Upper lobe of right lung (tissue), 1 donor: ENCODE measurements at regions not wholly inside any gene's neighbourhood (a gene's known extent, or its start where the extent isn't known, plus 50 kb on each side); places are given as distances from the start of the nearest gene placed in this dataset.

Source experiments
- ATAC-seq: fragments of 200-7000 bp; cut with Tn5 transposase; one replicate; pipeline ENCODE4 v1.9.1; 2020; ENCODE audit warnings: mild to moderate bottlenecking, moderate library complexity
- DNase-seq: peaks from one replicate; pipeline ENCODE4 v3.0.0-alpha.2; 2020
- H3K27ac ChIP-seq: fragments of 200-600 bp; one replicate; pipeline ENCODE4 v1.8.0; 2022
- H3K27me3 ChIP-seq: fragments of 200-600 bp; one replicate; pipeline ENCODE4 v1.8.0; 2022; ENCODE audit warnings: mild to moderate bottlenecking
- H3K36me3 ChIP-seq: fragments of 200-600 bp; one replicate; pipeline ENCODE4 v1.8.0; 2022
- H3K4me1 ChIP-seq: fragments of 200-600 bp; one replicate; pipeline ENCODE4 v1.8.0; 2022
- H3K4me3 ChIP-seq: fragments of 200-600 bp; one replicate; pipeline ENCODE4 v1.8.0; 2022; ENCODE audit warnings: mild to moderate bottlenecking
- H3K9me3 ChIP-seq: fragments of 200-600 bp; one replicate; pipeline ENCODE4 v1.8.0; 2022
- intact Hi-C: fragments of 100-400 bp; cut with DNase I; formaldehyde crosslinking; loops from one replicate; pipeline ENCODE4 v1.11.0; 2022
- TF ChIP-seq, protein P1 (sequence below): fragments of 200-600 bp; IDR thresholded peaks from one replicate; pipeline ENCODE4 v1.8.0; 2022; ENCODE audit warnings: antibody characterized with exemption
- donor health status: DM: no; HTN: yes; CAD: no; lungs with severe emphysema.

DNA sequence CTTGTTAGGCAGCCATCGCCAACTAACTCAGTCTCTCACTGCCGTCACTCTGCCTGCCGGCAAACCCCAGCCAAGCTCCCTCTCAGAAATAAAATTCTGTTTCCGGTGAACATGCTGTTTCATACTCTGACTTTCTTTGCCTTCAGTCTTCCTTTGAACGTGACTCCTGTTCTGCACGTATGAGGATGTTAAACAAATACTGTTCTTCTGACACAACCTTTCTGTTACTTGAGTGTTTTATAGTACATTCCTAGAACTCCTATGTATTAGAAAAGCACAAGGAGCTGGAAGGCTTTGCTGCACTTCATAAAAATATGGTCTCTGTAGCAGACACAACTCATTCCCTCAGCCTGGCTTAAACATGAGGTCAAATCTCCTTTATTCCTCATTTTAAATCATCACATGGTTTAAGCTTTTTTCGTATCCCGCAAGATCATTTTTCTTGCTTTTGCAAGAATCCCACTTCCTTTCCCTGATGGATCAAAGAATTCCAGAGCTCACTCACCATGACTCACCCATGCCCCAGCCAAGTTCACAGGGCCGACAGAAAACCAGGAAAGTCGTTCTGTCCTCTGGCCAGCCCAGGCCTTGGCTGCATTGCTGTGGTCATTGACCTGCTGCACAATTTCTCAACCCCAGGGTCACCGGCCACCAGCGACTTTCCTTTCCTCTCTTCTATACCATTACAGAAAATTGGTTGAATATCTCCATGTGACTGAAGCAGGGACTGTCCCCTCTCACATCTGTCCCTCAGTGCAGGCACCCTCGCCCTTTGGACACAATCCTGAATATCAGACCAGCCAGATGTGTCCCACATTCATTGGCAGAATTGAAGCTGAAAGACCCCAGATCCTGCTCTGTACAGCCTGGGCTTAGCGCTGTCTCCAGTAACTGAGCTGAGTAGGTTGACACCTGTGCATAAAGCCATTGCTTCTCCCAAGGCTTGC is 183.1 kb upstream of the ARL4C start:
- Histone ChIP-seq H3K4me1 (peaks cover 7% of the 10 kb centered on the region), H3K36me3 (no peaks in the 10 kb centered on the region), H3K9me3 (no peaks in the 10 kb centered on the region), H3K27ac (no peak overlapping the region), H3K4me3 (no peak overlapping the region), H3K27me3 (no peaks in the 10 kb centered on the region)
- intact Hi-C loops, result no loop called here
- ATAC-seq, result peak; percentile 73
- DNase-seq, result no peak
- TF ChIP-seq, protein P1, sequence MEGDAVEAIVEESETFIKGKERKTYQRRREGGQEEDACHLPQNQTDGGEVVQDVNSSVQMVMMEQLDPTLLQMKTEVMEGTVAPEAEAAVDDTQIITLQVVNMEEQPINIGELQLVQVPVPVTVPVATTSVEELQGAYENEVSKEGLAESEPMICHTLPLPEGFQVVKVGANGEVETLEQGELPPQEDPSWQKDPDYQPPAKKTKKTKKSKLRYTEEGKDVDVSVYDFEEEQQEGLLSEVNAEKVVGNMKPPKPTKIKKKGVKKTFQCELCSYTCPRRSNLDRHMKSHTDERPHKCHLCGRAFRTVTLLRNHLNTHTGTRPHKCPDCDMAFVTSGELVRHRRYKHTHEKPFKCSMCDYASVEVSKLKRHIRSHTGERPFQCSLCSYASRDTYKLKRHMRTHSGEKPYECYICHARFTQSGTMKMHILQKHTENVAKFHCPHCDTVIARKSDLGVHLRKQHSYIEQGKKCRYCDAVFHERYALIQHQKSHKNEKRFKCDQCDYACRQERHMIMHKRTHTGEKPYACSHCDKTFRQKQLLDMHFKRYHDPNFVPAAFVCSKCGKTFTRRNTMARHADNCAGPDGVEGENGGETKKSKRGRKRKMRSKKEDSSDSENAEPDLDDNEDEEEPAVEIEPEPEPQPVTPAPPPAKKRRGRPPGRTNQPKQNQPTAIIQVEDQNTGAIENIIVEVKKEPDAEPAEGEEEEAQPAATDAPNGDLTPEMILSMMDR, result no peak

GRCh38 chr2:234679301-234679740 is 182.4 kb upstream of the ARL4C start:
- intact Hi-C loops, result no loop called here
- no peaks in the 10 kb centered on the region for H3K9me3 ChIP-seq
- no peaks in the 10 kb centered on the region for H3K36me3 ChIP-seq
- no peak for DNase-seq
- no peak overlapping the region for H3K4me3 ChIP-seq
- H3K4me1 ChIP-seq, result peaks cover 7% of the 10 kb centered on the region
- ATAC-seq, result no peak
- H3K27ac ChIP-seq, result no peak overlapping the region
- TF ChIP-seq, protein P1, result no peak
- no peaks in the 10 kb centered on the region for H3K27me3 ChIP-seq

- Histone ChIP-seq H3K9me3 (no peaks in the 10 kb centered on the region), H3K27me3 (no peaks in the 10 kb centered on the region), H3K27ac (no peak overlapping the region), H3K4me1 (peaks cover 7% of the 10 kb centered on the region), H3K4me3 (no peak overlapping the region), H3K36me3 (no peaks in the 10 kb centered on the region)
- intact Hi-C loops, result no loop called here
- TF ChIP-seq, protein P1, result no peak
- no peak for ATAC-seq
- no peak for DNase-seq
Observed at GRCh38 chr2:234678711-234679110, 181.8 kb upstream of the ARL4C start.

GRCh38 chr2:234677758-234678538 is 181.1 kb upstream of the ARL4C start:
- TF ChIP-seq, protein P1, result no peak
- H3K36me3 ChIP-seq, result no peaks in the 10 kb centered on the region
- no peaks in the 10 kb centered on the region for H3K27me3 ChIP-seq
- peaks cover 7% of the 10 kb centered on the region for H3K4me1 ChIP-seq
- ATAC-seq (no peak), DNase-seq (no peak)
- no peaks in the 10 kb centered on the region for H3K9me3 ChIP-seq
- intact Hi-C loops, result no loop called here
- H3K4me3 ChIP-seq, result no peak overlapping the region
- no peak overlapping the region for H3K27ac ChIP-seq

- intact Hi-C loops, result no loop called here
- H3K36me3 ChIP-seq, result no peaks in the 10 kb centered on the region
- H3K27me3 ChIP-seq, result no peaks in the 10 kb centered on the region
- peaks cover 7% of the 10 kb centered on the region for H3K4me1 ChIP-seq
- no peaks in the 10 kb centered on the region for H3K9me3 ChIP-seq
- no peak overlapping the region for H3K27ac ChIP-seq
- TF ChIP-seq, protein P1, result no peak
- H3K4me3 ChIP-seq, result no peak overlapping the region
- DNase-seq, result no peak
- ATAC-seq, result no peak
Observed at GRCh38 chr2:234676783-234677450, 180.0 kb upstream of the ARL4C start.
